ENCODE measurements at regions not wholly inside any gene's neighbourhood (a gene's known extent, or its start where the extent isn't known, plus 50 kb on each side); places are given as distances from the start of the nearest gene placed in this dataset.

- no peak for DNase-seq
Observed at GRCh38 chr1:201754353-201754752, 74.6 kb upstream of the IPO9 start.

GRCh38 chr1:201755200-201755599, 73.8 kb upstream of the IPO9 start:
- DNase-seq = no peak

DNA sequence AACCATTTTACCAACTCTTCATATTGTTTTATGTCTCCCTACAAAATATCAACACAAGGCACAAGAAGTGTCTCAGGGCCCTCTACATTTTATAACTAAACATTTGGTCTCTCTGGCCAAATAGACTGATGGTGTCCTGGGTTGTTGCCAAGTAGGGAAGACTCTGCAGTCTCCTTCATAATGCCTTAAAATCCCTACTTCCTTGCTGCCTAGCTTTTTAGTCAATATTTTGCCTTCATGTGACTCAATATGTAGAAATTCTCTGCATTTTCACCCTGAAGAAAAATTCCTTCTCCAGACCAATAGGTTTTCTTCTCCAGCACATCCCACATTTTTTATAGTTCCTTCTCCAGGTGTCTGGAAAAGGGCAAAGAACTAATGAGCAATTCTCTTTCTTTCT, 72.6 kb upstream of the IPO9 start:
- no peak for DNase-seq

DNA sequence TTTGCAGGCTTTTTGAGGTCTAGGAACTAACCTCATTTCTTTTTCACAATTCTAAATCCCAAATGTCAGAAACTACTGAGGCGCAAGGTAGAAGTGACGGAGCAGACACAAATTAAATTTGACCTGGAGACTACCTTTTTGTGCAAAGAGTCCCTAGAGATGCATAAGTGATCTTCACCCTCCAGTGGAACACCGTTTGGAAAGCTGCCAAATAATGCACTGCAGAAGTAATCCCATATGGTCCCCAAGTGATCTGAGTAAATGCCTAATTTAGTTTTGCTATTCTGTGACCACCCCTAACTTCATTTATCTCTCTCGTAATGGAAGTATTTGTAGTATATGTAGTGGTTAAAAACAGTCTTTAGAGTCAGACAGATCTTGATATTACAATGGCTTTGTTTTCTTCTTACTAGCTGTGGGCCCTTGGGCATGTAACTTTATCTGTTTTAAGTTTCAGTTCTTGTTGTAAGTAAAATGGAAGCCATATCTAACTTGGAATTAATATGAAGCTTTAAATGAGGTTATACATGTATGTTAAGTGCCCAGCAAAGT, 70.4 kb upstream of the IPO9 start:
- no peak for DNase-seq

GRCh38 chr1:201759194-201759815, 69.7 kb upstream of the IPO9 start:
- no peak for DNase-seq

- no peak for DNase-seq
Observed at GRCh38 chr1:201760516-201760915, 68.4 kb upstream of the IPO9 start.

GRCh38 chr1:201761178-201761577, 67.8 kb upstream of the IPO9 start:
- no peak for DNase-seq

DNA sequence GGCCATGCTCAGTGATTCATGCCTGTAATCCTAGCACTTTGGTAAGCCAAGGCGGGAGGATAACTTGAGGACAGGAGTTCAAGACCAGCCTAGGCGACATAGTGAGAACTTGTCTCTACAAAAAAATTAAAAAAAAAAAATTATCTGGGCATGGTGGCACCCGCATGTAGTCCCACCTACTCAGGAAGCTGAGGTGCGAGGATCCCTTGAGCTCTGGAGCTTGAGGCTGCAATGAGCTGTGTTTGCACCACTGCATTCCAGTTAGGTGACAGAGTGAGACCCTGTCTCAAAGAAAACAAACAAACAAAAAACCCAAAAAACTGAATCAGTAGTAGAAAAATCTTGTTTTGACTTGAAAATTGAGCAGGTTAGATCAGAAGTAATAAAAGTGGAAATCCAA, 67.1 kb upstream of the IPO9 start:
- no peak for DNase-seq

- no peak for DNase-seq
Observed at GRCh38 chr1:201762381-201762780, 66.6 kb upstream of the IPO9 start.

GRCh38 chr1:201763455-201764140, 65.4 kb upstream of the IPO9 start:
- no peak for DNase-seq

GRCh38 chr1:201764166-201764565, 64.8 kb upstream of the IPO9 start:
- no peak for DNase-seq

DNA sequence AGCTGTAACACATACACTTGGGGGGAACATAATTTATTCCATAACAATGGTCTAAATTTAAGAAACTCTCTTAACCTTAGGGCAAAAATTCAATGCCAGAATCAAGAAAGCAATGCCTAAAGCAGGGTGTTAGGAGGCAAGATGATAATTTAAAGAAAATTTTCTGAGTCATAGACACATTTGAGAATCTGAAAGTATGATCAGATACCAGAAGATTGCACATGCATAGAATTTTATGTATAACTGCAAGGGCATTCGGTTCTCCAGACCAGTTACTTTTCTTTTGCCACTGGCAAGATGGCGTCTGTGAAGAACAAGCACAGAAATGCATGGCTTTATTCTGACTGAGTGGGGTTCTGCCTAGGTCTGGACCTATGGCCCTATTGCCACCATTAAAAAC, 64.4 kb upstream of the IPO9 start:
- DNase-seq = no peak

DNA sequence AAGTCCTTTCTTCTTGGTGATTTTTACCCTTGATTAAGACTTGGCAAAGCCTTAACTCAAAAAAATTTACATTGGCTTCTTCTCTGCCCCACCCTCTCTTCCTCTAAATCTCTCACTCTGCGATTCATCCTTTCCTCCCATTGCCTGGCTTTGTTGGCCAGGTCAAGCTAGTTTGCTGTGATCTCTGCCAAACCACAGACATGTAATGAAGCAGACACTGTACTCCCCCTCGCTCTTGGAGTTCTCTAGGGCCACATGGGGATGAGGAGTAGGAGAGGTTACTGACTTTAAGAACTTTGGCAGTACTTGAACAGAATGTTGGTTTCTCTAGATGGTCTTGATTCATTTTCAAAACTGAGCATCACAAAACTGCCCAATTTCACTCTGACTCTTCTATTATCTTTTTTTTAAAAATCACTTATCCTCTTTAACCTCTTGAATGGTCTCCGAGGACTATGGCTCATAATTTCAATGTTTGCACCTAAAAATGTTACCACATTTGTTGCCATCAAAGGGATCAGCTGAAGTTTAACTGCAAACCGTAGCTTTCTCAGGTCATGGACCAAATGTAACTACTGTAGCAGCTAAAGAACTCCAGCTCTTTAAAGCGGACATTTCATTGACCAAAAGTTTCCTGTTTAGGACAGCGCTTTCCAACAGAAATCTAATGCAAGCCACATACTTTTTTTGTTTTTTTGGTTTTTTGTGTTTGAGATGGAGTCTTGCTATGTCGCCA, 62.7 kb upstream of the IPO9 start:
- DNase-seq = no peak

DNA sequence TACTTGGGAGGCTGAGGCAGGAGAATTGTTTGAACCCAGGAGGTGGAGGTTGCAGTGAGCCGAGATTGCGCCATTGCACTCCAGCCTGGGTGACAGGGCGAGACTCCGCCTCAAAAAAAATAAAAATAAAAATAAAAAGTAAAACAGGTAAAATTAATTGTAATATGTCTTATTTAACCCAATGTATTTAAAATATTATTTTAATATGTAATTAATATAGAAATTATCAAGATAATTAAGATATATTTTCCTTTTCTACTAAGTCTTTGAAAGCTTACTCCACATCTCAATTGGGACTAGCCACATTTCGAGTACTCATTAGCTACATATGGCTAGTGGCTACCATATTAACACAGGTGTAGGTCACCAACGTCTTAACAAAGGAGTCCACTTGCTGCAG, 61.6 kb upstream of the IPO9 start:
- no peak for DNase-seq

GRCh38 chr1:201769072-201769471, 59.9 kb upstream of the IPO9 start:
- no peak for DNase-seq

- DNase-seq = no peak
Observed at GRCh38 chr1:201769966-201770365, 59.0 kb upstream of the IPO9 start.

- no peak for DNase-seq
Observed at GRCh38 chr1:201771466-201771865, 57.5 kb upstream of the IPO9 start.

DNA sequence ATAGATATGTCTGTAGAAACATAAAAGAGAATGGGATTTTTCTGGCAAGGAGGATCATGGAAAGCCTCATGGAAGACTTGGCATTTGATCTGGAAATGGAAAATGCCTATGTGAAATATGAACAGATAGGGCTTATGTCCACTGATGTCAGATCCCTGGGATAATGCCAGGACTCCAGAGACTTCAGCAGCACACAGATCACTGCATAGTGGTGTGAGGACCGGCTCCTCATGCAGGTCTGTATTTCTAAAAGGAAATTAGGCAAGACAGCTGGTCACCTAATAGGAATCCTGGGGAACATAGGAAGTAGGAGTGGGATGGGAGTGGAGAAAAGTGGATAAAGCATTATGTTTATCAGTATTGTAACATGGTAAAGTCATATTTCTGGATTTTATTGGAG, 56.8 kb upstream of the IPO9 start:
- DNase-seq = no peak

GRCh38 chr1:201773764-201774163, 55.2 kb upstream of the IPO9 start:
- DNase-seq = no peak

GRCh38 chr1:201774224-201774982, 54.6 kb upstream of the IPO9 start:
- DNase-seq = no peak

- no peak for DNase-seq
Observed at GRCh38 chr1:201774983-201775344, 54.0 kb upstream of the IPO9 start.

DNA sequence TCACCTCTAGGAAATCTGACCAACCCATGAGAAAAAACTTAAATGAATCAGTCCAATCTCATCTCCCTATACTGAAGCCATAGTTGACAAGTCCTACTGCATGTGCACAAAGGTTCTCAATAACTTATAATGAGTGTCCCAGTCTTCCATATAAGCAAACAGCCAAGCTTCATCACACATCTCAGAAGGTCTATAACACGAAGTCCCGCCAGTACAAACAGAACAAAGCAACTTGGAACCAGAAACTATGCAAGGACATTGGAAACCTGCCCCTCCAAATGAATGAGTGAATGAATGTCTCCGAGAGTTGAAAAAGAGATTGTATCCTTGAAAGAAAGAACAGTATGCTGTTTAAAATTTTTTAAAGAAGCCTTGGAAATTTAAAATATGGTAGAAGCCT, 53.6 kb upstream of the IPO9 start:
- DNase-seq = no peak
